GM23248 (cell line): ENCODE measurements at regions not wholly inside any gene's neighbourhood (a gene's known extent, or its start where the extent isn't known, plus 50 kb on each side); places are given as distances from the start of the nearest gene placed in this dataset.

Experiments used
- EZH2 ChIP-seq: fragments of 200-600 bp; sonication (generic); IDR thresholded peaks from 2 replicates; pipeline ENCODE4 v1.6.1; 2018; ENCODE audit warnings: antibody characterized with exemption, mild to moderate bottlenecking; ENCODE audit not compliant: insufficient read depth, poor library complexity, severe bottlenecking
- EZH2phosphoT487 ChIP-seq: fragments of 200-600 bp; sonication (generic); IDR thresholded peaks from 2 replicates; pipeline ENCODE4 v1.6.1; 2018; ENCODE audit warnings: antibody characterized with exemption, moderate library complexity, mild to moderate bottlenecking, low read depth; ENCODE audit not compliant: insufficient read depth

GRCh38 chr2:128548461-128548891 lies 229.8 kb upstream of the HS6ST1 start:
- no peak for TF ChIP-seq EZH2
- no peak for TF ChIP-seq EZH2phosphoT487
